Esophagus squamous epithelium (tissue), 4 donors: ENCODE measurements at regions not wholly inside any gene's neighbourhood (a gene's known extent, or its start where the extent isn't known, plus 50 kb on each side); places are given as distances from the start of the nearest gene placed in this dataset.

ENCODE experiments used
- CTCF ChIP-seq, 6 experiments: fragments of 450-650 bp in 4 of 6; fragments of 200-600 bp in 2 of 6; sonication (generic) in 2 of 6; IDR thresholded peaks; one replicate each; pipeline ENCODE4 v1.5.1; 2016 to 2019; ENCODE audit warnings: antibody characterized with exemption in 6 of 6, mild to moderate bottlenecking in 4 of 6, moderate library complexity in 4 of 6
- POLR2A ChIP-seq, 4 donors: fragments of 450-650 bp; IDR thresholded peaks; one replicate each; pipeline ENCODE4 v1.6.1; 2017; ENCODE audit warnings: antibody characterized with exemption in 4 of 4, mild to moderate bottlenecking in 4 of 4, moderate library complexity in 3 of 4

- TF ChIP-seq POLR2A (IDR thresholded peaks at IDR 0.05): no peak
- no peak for TF ChIP-seq CTCF (IDR thresholded peaks at IDR 0.05)
Measured at GRCh38 chr11:27757953-27758352, 57.7 kb upstream of the BDNF start.
